ENCODE measurements at regions not wholly inside any gene's neighbourhood (a gene's known extent, or its start where the extent isn't known, plus 50 kb on each side); places are given as distances from the start of the nearest gene placed in this dataset.

DNA sequence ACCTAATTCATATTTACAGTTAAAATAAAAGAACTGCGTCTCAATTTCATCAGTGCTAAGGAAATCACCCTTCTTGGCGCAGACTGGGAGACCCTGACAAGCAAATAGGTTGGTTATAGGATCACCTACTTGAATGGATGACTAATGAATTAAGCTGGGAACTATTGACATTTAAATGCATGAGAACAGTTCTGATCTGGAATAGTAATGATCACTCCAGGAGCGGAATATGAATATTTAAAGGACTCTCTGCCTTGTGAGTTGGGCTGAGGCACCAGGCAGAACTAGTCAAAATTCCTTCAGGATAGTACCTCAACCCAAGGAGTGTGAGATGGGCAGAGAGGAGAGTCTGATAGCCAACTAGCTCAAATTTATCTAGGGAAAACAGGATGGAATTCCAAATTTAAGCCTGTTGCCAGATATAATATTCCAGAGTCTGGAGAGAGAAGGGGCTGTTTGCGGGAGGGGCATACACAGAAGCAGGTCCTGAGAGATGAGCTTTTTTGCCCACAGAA is 364.4 kb downstream of the CSNK1G3 start:
- H3K9me3 ChIP-seq (ENCODE audit: control insufficient read depth, insufficient read depth, low read length): no peaks in the 10 kb centered on the region
- WGBS (ENCODE audit: insufficient coverage, insufficient read length): no CpG with 5 or more reads among the region's 4 CpGs
- H3K4me1 ChIP-seq (ENCODE audit: control insufficient read depth, insufficient read depth, low read length): peaks cover 10% of the 10 kb centered on the region; the same call in 1 of the 2 replicates
- H3K27ac ChIP-seq (ENCODE audit: low read length): peak overlapping the region; percentile 89
- DNase-seq (ENCODE audit: low read depth, low spot score): no peak
- H3K36me3 ChIP-seq (ENCODE audit: control insufficient read depth, insufficient read depth, low read length): no peaks in the 10 kb centered on the region
- no peaks in the 10 kb centered on the region for H3K27me3 ChIP-seq (ENCODE audit: control insufficient read depth, insufficient read depth, low read length)
- no peak overlapping the region for H3K4me3 ChIP-seq (ENCODE audit: low read length)

DNA sequence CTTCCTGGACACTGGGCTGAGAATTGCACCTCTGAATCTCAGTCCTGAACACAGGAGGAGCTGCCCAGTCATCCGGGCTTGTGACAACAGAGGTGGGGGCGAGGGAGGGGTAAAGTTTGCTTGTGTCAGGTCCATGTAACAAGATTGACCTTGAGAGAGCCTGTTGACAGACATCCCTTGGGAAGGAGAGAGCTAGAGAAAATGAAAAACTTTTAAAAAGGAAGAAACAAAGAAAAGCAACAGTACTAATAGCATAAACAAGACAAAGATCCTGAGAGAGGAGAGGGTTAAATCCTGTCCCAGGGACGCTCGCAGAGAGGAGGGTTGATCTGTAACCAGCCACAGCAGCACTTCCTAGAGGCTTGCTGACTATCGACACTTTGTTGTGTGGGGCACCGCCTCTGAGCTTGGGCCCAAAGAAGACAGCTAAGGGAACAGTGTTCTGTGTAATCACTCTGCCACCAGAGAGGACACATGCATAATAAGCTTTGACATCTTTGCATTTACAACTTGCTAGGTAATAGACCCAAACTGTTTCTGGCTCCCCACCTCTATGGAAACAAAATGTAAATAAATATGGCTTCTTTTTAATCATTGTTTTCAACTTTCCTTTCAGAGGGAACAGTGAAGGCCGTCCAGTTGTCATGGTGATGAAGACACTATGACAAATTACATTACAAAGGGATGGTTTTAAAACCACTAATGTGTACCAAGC is 363.7 kb downstream of the CSNK1G3 start:
- peak; percentile 45 for DNase-seq (ENCODE audit: low read depth, low spot score)
- H3K36me3 ChIP-seq (ENCODE audit: control insufficient read depth, insufficient read depth, low read length): no peaks in the 10 kb centered on the region
- H3K4me3 ChIP-seq (ENCODE audit: low read length): no peak overlapping the region
- H3K9me3 ChIP-seq (ENCODE audit: control insufficient read depth, insufficient read depth, low read length): no peaks in the 10 kb centered on the region
- no peaks in the 10 kb centered on the region for H3K27me3 ChIP-seq (ENCODE audit: control insufficient read depth, insufficient read depth, low read length)
- H3K4me1 ChIP-seq (ENCODE audit: control insufficient read depth, insufficient read depth, low read length): peaks cover 10% of the 10 kb centered on the region; the same call in 1 of the 2 replicates
- H3K27ac ChIP-seq (ENCODE audit: low read length): peak overlapping the region; percentile 92
- no CpG with 5 or more reads among the region's 7 CpGs for WGBS (ENCODE audit: insufficient coverage, insufficient read length)

DNA sequence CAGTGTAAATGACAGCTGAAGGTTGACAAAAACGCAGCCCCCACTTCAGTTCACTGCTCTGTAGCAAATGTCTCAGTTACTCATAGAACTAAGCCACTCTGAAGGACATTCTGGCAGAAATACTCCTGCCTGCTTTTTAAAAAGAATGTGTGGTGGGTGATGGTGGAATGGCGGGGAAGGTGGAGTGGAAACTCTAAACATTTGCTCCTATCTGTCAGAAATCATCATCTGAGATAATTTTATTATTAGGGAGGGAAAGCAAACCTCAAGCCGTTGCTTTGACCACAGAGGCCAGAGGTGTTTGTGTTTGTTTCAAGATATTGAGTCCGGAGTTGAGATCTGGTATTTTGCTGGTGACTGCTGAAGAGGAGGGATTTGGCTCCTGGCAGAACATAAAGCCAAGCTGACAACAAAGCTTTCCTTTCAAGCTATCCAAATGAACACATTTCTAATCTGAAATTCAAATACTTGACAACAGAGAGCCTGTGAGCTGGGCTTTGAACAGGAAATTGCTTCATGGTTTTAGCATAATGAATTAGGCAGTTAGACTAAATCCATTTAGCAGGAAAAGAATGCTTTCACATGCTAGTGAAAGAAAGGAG is 362.7 kb downstream of the CSNK1G3 start:
- Histone ChIP-seq H3K4me1 (ENCODE audit: control insufficient read depth, insufficient read depth, low read length) (peaks cover 10% of the 10 kb centered on the region; the same call in 1 of the 2 replicates), H3K27me3 (ENCODE audit: control insufficient read depth, insufficient read depth, low read length) (no peaks in the 10 kb centered on the region), H3K36me3 (ENCODE audit: control insufficient read depth, insufficient read depth, low read length) (no peaks in the 10 kb centered on the region), H3K9me3 (ENCODE audit: control insufficient read depth, insufficient read depth, low read length) (no peaks in the 10 kb centered on the region), H3K27ac (ENCODE audit: low read length) (peak overlapping the region; percentile 86), H3K4me3 (ENCODE audit: low read length) (no peak overlapping the region)
- no peak for DNase-seq (ENCODE audit: low read depth, low spot score)
- no CpG with 5 or more reads among the region's 4 CpGs for WGBS (ENCODE audit: insufficient coverage, insufficient read length)

DNA sequence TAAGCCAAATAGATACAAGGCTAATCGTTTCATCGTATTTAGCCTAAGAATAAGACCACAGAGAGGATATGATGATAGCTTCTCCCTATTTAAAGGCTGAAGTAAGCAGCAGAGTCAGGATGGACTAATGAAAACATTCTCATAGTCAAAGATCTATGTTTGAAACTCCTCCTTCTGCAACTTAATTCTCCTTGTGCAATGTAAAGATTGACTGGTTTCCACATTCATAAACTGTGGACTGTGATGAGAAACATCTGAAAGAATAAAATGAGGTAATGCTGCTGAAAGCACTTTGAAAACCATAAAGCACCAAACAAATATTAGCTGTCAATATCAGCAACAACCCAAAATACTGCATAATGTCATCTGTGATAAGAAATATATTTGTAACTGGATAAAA is 361.9 kb downstream of the CSNK1G3 start:
- no peak overlapping the region for H3K27ac ChIP-seq (ENCODE audit: low read length)
- DNase-seq (ENCODE audit: low read depth, low spot score): no peak
- no peak overlapping the region for H3K4me3 ChIP-seq (ENCODE audit: low read length)
- no CpG with 5 or more reads among the region's 2 CpGs for WGBS (ENCODE audit: insufficient coverage, insufficient read length)
- no peaks in the 10 kb centered on the region for H3K36me3 ChIP-seq (ENCODE audit: control insufficient read depth, insufficient read depth, low read length)
- no peaks in the 10 kb centered on the region for H3K27me3 ChIP-seq (ENCODE audit: control insufficient read depth, insufficient read depth, low read length)
- H3K4me1 ChIP-seq (ENCODE audit: control insufficient read depth, insufficient read depth, low read length): peaks cover 7% of the 10 kb centered on the region; the same call in 1 of the 2 replicates
- no peaks in the 10 kb centered on the region for H3K9me3 ChIP-seq (ENCODE audit: control insufficient read depth, insufficient read depth, low read length)

DNA sequence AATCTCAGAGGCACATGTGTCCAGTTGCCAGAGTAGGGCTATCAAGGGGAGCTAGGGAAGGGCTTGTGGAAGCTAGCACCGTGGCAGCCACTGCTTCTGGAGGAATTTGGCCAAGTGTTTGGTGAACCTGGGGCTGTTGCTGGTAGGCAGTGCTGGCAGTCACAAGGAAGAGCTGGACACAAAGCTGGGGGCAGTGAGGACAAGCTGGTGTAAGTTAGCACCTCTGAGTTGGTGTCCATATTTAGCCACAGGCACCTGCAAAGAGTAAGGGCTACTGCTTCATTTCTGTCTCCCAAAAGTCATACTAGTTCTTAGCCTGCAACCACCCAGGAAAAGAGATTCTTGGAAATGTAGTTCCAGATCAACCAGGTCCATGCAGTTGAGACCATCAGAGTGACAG is 359.4 kb downstream of the CSNK1G3 start:
- H3K36me3 ChIP-seq (ENCODE audit: control insufficient read depth, insufficient read depth, low read length): no peaks in the 10 kb centered on the region
- no CpG with 5 or more reads among the region's 1 CpG for WGBS (ENCODE audit: insufficient coverage, insufficient read length)
- H3K9me3 ChIP-seq (ENCODE audit: control insufficient read depth, insufficient read depth, low read length): no peaks in the 10 kb centered on the region
- H3K27ac ChIP-seq (ENCODE audit: low read length): no peak overlapping the region
- H3K4me1 ChIP-seq (ENCODE audit: control insufficient read depth, insufficient read depth, low read length): peaks cover 4% of the 10 kb centered on the region; the same call in 1 of the 2 replicates
- no peak for DNase-seq (ENCODE audit: low read depth, low spot score)
- H3K4me3 ChIP-seq (ENCODE audit: low read length): no peak overlapping the region
- H3K27me3 ChIP-seq (ENCODE audit: control insufficient read depth, insufficient read depth, low read length): no peaks in the 10 kb centered on the region

DNA sequence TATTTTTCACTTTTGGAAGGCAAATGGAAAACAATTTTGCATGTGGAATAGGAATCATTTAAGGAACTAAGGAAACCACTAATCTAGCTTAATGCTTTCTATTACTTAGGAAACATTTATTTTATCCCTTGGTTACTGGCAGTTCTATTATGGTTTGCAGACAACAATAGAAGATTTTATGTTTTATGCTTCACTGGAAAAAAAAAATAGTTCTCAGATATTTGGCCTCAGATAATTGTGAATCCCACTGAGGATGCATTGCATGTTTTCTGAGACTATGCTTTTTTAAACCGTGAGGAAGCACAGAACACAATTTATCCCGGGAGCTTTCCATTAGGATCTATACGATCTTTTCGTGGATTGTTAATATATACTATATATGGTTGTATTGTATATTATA is 356.9 kb downstream of the CSNK1G3 start:
- H3K9me3 ChIP-seq (ENCODE audit: control insufficient read depth, insufficient read depth, low read length): no peaks in the 10 kb centered on the region
- H3K4me1 ChIP-seq (ENCODE audit: control insufficient read depth, insufficient read depth, low read length): peaks cover 2% of the 10 kb centered on the region; the same call in 1 of the 2 replicates
- DNase-seq (ENCODE audit: low read depth, low spot score): no peak
- no peaks in the 10 kb centered on the region for H3K36me3 ChIP-seq (ENCODE audit: control insufficient read depth, insufficient read depth, low read length)
- H3K27ac ChIP-seq (ENCODE audit: low read length): no peak overlapping the region
- no peaks in the 10 kb centered on the region for H3K27me3 ChIP-seq (ENCODE audit: control insufficient read depth, insufficient read depth, low read length)
- no CpG with 5 or more reads among the region's 4 CpGs for WGBS (ENCODE audit: insufficient coverage, insufficient read length)
- no peak overlapping the region for H3K4me3 ChIP-seq (ENCODE audit: low read length)

DNA sequence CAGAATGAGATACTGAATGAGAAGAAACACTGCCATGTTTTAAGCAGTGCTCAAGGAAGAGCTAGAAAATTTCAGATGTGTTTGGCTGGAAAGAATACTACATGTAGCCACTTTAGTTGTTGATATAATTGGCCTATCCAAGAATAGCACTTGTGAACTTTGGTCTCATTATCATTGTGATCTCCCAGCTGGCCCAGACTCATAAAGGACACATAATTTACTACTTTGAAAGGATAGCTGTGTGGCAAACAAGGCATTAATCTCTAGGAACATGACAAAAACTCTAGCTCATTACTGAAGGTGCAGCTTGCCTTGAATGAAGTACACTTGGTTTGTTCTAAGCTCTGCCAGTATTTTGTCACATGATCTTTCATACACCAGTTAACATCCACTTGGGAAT is 356.3 kb downstream of the CSNK1G3 start:
- no peaks in the 10 kb centered on the region for H3K9me3 ChIP-seq (ENCODE audit: control insufficient read depth, insufficient read depth, low read length)
- no peak overlapping the region for H3K27ac ChIP-seq (ENCODE audit: low read length)
- peaks cover 2% of the 10 kb centered on the region; the same call in 1 of the 2 replicates for H3K4me1 ChIP-seq (ENCODE audit: control insufficient read depth, insufficient read depth, low read length)
- no peaks in the 10 kb centered on the region for H3K36me3 ChIP-seq (ENCODE audit: control insufficient read depth, insufficient read depth, low read length)
- H3K27me3 ChIP-seq (ENCODE audit: control insufficient read depth, insufficient read depth, low read length): no peaks in the 10 kb centered on the region
- DNase-seq (ENCODE audit: low read depth, low spot score): no peak
- no peak overlapping the region for H3K4me3 ChIP-seq (ENCODE audit: low read length)

DNA sequence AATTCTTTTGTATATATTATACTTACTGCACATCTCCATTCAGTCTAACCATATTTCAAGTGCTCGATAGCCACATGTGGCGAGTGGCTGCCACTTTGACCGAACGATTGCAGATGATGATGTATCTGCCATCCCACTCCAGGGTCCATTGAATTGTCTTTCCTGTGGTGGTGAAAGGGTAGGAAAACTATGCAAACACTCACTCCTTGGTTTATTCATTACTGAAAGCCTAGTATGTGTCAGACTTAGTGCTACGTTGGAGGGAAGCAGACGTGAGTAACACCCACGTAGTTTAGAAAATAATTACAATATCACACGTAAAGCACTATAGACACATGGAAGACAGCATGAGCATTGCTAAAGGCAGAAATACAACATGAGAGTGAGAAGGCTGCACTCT is 353.7 kb downstream of the CSNK1G3 start:
- H3K36me3 ChIP-seq (ENCODE audit: control insufficient read depth, insufficient read depth, low read length): no peaks in the 10 kb centered on the region
- H3K9me3 ChIP-seq (ENCODE audit: control insufficient read depth, insufficient read depth, low read length): no peaks in the 10 kb centered on the region
- no peak overlapping the region for H3K4me3 ChIP-seq (ENCODE audit: low read length)
- DNase-seq (ENCODE audit: low read depth, low spot score): no peak
- WGBS (ENCODE audit: insufficient coverage, insufficient read length): no CpG with 5 or more reads among the region's 8 CpGs
- H3K4me1 ChIP-seq (ENCODE audit: control insufficient read depth, insufficient read depth, low read length): no peaks in the 10 kb centered on the region
- H3K27ac ChIP-seq (ENCODE audit: low read length): no peak overlapping the region
- no peaks in the 10 kb centered on the region for H3K27me3 ChIP-seq (ENCODE audit: control insufficient read depth, insufficient read depth, low read length)

DNA sequence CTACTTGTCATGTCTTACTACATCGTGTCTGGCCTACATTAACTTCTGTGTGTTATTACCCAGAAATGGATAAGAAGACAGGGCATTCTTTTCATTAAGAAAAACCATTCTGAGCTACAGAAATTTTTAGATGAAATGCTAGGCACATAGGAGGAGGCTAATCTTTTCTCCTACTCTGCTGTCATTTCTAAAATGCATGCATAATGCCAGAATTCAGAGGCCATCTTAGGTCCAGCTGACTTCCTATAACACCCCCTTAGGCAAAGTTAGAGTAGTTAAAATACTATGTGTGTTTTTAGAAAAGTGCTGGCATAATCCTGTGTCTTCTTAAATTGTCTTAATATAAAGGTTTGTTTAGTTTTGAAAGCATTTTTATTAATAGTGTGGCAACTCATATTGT is 352.6 kb downstream of the CSNK1G3 start:
- Histone ChIP-seq H3K9me3 (ENCODE audit: control insufficient read depth, insufficient read depth, low read length) (no peaks in the 10 kb centered on the region), H3K4me1 (ENCODE audit: control insufficient read depth, insufficient read depth, low read length) (no peaks in the 10 kb centered on the region), H3K27ac (ENCODE audit: low read length) (no peak overlapping the region), H3K27me3 (ENCODE audit: control insufficient read depth, insufficient read depth, low read length) (no peaks in the 10 kb centered on the region), H3K4me3 (ENCODE audit: low read length) (no peak overlapping the region), H3K36me3 (ENCODE audit: control insufficient read depth, insufficient read depth, low read length) (no peaks in the 10 kb centered on the region)
- DNase-seq (ENCODE audit: low read depth, low spot score): no peak
- no CpG with 5 or more reads among the region's 1 CpG for WGBS (ENCODE audit: insufficient coverage, insufficient read length)

DNA sequence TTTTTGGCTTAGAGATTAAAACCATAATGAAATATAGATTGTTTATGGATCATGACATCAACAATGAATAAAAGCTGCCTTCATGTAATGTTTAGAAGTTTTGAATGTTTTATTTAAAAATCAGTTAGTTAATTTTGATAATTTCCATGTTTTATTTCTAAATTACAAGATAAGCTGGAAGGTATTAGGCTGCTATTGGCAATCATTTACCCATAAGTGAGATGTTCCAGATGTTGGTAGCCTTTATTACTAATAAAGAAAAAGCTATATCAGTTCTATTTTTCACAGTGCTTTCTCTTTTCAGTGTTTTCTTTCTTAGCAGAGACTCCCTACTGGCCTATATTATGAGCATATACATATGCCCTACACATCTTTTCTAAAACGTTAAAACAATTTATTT is 347.0 kb downstream of the CSNK1G3 start:
- Histone ChIP-seq H3K4me1 (ENCODE audit: control insufficient read depth, insufficient read depth, low read length) (no peaks in the 10 kb centered on the region), H3K27ac (ENCODE audit: low read length) (no peak overlapping the region), H3K36me3 (ENCODE audit: control insufficient read depth, insufficient read depth, low read length) (no peaks in the 10 kb centered on the region), H3K9me3 (ENCODE audit: control insufficient read depth, insufficient read depth, low read length) (no peaks in the 10 kb centered on the region), H3K4me3 (ENCODE audit: low read length) (no peak overlapping the region), H3K27me3 (ENCODE audit: control insufficient read depth, insufficient read depth, low read length) (no peaks in the 10 kb centered on the region)
- DNase-seq (ENCODE audit: low read depth, low spot score): no peak
- no CpG with 5 or more reads among the region's 1 CpG for WGBS (ENCODE audit: insufficient coverage, insufficient read length)

DNA sequence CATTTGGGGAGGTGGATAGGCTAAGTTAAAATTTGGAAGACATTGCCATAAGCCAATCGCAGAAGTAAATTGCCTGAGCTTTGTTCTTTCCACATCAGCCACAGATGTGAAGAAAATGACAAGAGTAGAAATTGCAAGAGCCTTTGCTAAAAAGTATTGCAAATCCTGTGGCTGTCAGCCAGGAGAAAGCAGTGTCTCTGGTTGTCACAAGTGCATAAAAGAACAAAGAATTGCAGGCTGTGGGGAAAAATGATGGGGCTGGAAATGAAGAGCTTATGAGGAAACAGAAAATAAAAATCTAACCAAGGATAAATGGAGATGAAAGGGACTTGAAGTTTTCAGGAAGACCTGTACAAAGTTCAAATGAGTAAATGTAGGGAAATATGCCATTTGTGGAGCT is 344.8 kb downstream of the CSNK1G3 start:
- no peak for DNase-seq (ENCODE audit: low read depth, low spot score)
- Histone ChIP-seq H3K36me3 (ENCODE audit: control insufficient read depth, insufficient read depth, low read length) (no peaks in the 10 kb centered on the region), H3K4me3 (ENCODE audit: low read length) (no peak overlapping the region), H3K4me1 (ENCODE audit: control insufficient read depth, insufficient read depth, low read length) (no peaks in the 10 kb centered on the region), H3K27ac (ENCODE audit: low read length) (no peak overlapping the region), H3K27me3 (ENCODE audit: control insufficient read depth, insufficient read depth, low read length) (no peaks in the 10 kb centered on the region), H3K9me3 (ENCODE audit: control insufficient read depth, insufficient read depth, low read length) (no peaks in the 10 kb centered on the region)
- no CpG with 5 or more reads among the region's 1 CpG for WGBS (ENCODE audit: insufficient coverage, insufficient read length)

All from iPS DF 6.9 (cell line).